DOHH2 (cell line): ENCODE measurements at regions not wholly inside any gene's neighbourhood (a gene's known extent, or its start where the extent isn't known, plus 50 kb on each side); places are given as distances from the start of the nearest gene placed in this dataset.

Source experiments
- H3F3A ChIP-seq: fragments of 200-600 bp; sonication (generic), shearing (Covaris generic); 2 replicates; pipeline ENCODE4 v1.6.0; 2016; ENCODE audit warnings: antibody characterized with exemption, mild to moderate bottlenecking; ENCODE audit not compliant: control insufficient read depth, insufficient read depth
- H3K27ac ChIP-seq: fragments of 200-600 bp; sonication (generic); 2 replicates; pipeline ENCODE4 v1.5.1; 2014; ENCODE audit warnings: low read depth, mild to moderate bottlenecking, low read length, moderate library complexity
- H3K27me3 ChIP-seq: fragments of 200-600 bp; sonication (generic); 2 replicates; pipeline ENCODE4 v1.6.1; 2014; ENCODE audit warnings: mild to moderate bottlenecking, low read length, mixed read lengths; ENCODE audit not compliant: control insufficient read depth
- H3K36me3 ChIP-seq: fragments of 200-600 bp; sonication (generic); 2 replicates; pipeline ENCODE4 v1.6.1; 2014; ENCODE audit warnings: mild to moderate bottlenecking, low read length, moderate library complexity, mixed read lengths; ENCODE audit not compliant: control insufficient read depth
- H3K4me1 ChIP-seq: fragments of 200-600 bp; sonication (generic); 2 replicates; pipeline ENCODE4 v1.6.1; 2014; ENCODE audit warnings: mild to moderate bottlenecking, low read length, mixed read lengths; ENCODE audit not compliant: control insufficient read depth
- H3K4me2 ChIP-seq: fragments of 200-600 bp; sonication (generic); 2 replicates; pipeline ENCODE4 v1.6.0; 2014; ENCODE audit warnings: mild to moderate bottlenecking, low read length, moderate library complexity
- H3K4me3 ChIP-seq: fragments of 200-600 bp; sonication (generic); 2 replicates; pipeline ENCODE4 v1.5.1; 2014; ENCODE audit warnings: mild to moderate bottlenecking, low read length, mixed read lengths
- H3K79me2 ChIP-seq: fragments of 200-600 bp; sonication (generic); 2 replicates; pipeline ENCODE4 v1.6.1; 2014; ENCODE audit warnings: mild to moderate bottlenecking, low read length, mixed read lengths; ENCODE audit not compliant: control insufficient read depth
- H3K9me2 ChIP-seq: fragments of 200-600 bp; sonication (generic); replicated peaks from 2 replicates; pipeline ENCODE4 v1.6.1; 2014; ENCODE audit warnings: mild to moderate bottlenecking, low read length, mixed read lengths; ENCODE audit not compliant: control insufficient read depth
- H3K9me3 ChIP-seq: fragments of 200-600 bp; sonication (generic); 2 replicates; pipeline ENCODE4 v1.6.1; 2014; ENCODE audit warnings: antibody characterized with exemption, low read length, mixed read lengths; ENCODE audit not compliant: control insufficient read depth, insufficient read depth
- H4K20me1 ChIP-seq: fragments of 200-600 bp; sonication (generic); 2 replicates; pipeline ENCODE4 v1.6.0; 2014; ENCODE audit warnings: low read depth, mild to moderate bottlenecking, antibody characterized with exemption, low read length, moderate library complexity; ENCODE audit not compliant: control insufficient read depth, insufficient read depth
- CTCF ChIP-seq: fragments of 200-600 bp; sonication (generic); IDR thresholded peaks from one replicate; pipeline ENCODE4 v1.5.1; 2014; ENCODE audit warnings: antibody characterized with exemption, mild to moderate bottlenecking, low read depth, low read length; ENCODE audit not compliant: poor library complexity, severe bottlenecking
- EZH2phosphoT487 ChIP-seq: fragments of 200-600 bp; sonication (generic); IDR thresholded peaks from 2 replicates; pipeline ENCODE4 v1.6.1; 2017; ENCODE audit warnings: borderline replicate concordance, mild to moderate bottlenecking, antibody characterized with exemption, low read length, moderate library complexity, mixed read lengths

- Histone ChIP-seq H3F3A (no peaks in the 10 kb centered on the region), H3K27me3 (no peaks in the 10 kb centered on the region; the same call in 1 of the 2 replicates), H3K9me3 (peaks cover under 1% of the 10 kb centered on the region; the same call in 1 of the 2 replicates), H3K36me3 (no peaks in the 10 kb centered on the region), H3K4me1 (no peaks in the 10 kb centered on the region), H3K27ac (no peak overlapping the region), H3K4me3 (no peak overlapping the region), H4K20me1 (no peaks in the 10 kb centered on the region), H3K9me2 (no peaks in the 10 kb centered on the region), H3K79me2 (no peaks in the 10 kb centered on the region), H3K4me2 (no peak overlapping the region)
- TF ChIP-seq CTCF = no peak
- no peak for TF ChIP-seq EZH2phosphoT487
Measured at GRCh38 chr20:58046311-58046710, 182.1 kb downstream of the ANKRD60 start.

- TF ChIP-seq EZH2phosphoT487 (no peak), CTCF (no peak)
- Histone ChIP-seq H3K9me3 (no peaks in the 10 kb centered on the region), H4K20me1 (no peaks in the 10 kb centered on the region), H3K4me3 (no peak overlapping the region), H3K27ac (no peak overlapping the region), H3K9me2 (no peaks in the 10 kb centered on the region), H3K4me1 (no peaks in the 10 kb centered on the region), H3K27me3 (no peaks in the 10 kb centered on the region; the same call in 1 of the 2 replicates), H3F3A (no peaks in the 10 kb centered on the region), H3K79me2 (no peaks in the 10 kb centered on the region), H3K36me3 (no peaks in the 10 kb centered on the region), H3K4me2 (no peak overlapping the region)
Measured at GRCh38 chr20:58045579-58045978, 182.9 kb downstream of the ANKRD60 start.

- no peaks in the 10 kb centered on the region; the same call in 1 of the 2 replicates for H3K27me3 ChIP-seq
- H3K36me3 ChIP-seq = no peaks in the 10 kb centered on the region
- no peak overlapping the region for H3K4me3 ChIP-seq
- H3K4me1 ChIP-seq = no peaks in the 10 kb centered on the region
- no peak overlapping the region for H3K4me2 ChIP-seq
- H3K9me2 ChIP-seq = no peaks in the 10 kb centered on the region
- TF ChIP-seq CTCF (no peak), EZH2phosphoT487 (no peak)
- no peaks in the 10 kb centered on the region for H3F3A ChIP-seq
- no peaks in the 10 kb centered on the region for H3K9me3 ChIP-seq
- no peaks in the 10 kb centered on the region for H3K79me2 ChIP-seq
- H4K20me1 ChIP-seq = no peaks in the 10 kb centered on the region
- no peak overlapping the region for H3K27ac ChIP-seq
Measured at GRCh38 chr20:58044931-58045555, 183.4 kb downstream of the ANKRD60 start.
